Kidney glomerular epithelial cell (primary cell): ENCODE measurements at regions not wholly inside any gene's neighbourhood (a gene's known extent, or its start where the extent isn't known, plus 50 kb on each side); places are given as distances from the start of the nearest gene placed in this dataset.
"Not testable (repeated sequence)": the region's sequence is repeated elsewhere in the genome, so short reads cannot be mapped to it uniquely, and the experiment has no call there.

Experiments used
- DNase-seq: peaks from one replicate; lab custom pipeline; 2025; lab: John Stamatoyannopoulos, UW

DNA sequence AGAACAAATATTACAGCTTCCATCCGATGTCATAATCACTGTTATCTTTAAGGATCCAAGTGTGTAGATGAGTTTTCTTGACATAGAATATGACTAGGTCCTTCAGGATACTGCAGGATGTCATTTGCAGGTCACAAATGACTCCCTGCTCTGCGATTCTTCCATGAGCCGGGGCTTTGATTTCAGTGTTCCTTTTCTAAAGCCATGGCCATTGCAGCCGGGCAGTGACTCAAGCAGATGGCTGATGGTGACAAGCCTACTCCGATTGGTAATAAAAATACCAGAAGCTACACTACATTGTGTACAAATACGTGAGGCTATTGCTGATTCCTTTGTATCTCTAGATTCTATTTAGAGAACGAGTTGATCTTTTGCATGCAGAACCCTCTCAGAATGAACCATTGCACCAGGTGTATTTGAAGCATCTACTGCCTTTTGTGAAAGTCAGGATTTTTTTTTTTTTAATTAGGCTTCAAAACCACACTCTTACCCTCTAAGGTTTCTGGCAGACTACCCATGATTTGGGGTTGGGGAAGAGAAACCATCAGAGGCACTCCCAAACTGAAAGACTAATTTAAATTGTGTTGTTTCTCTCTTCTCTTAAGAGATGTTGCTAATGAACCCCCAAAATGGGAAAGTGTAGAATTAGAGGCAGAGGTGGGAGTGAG lies 271.0 kb upstream of the ADRA1B start:
- DNase-seq, result no peak

DNA sequence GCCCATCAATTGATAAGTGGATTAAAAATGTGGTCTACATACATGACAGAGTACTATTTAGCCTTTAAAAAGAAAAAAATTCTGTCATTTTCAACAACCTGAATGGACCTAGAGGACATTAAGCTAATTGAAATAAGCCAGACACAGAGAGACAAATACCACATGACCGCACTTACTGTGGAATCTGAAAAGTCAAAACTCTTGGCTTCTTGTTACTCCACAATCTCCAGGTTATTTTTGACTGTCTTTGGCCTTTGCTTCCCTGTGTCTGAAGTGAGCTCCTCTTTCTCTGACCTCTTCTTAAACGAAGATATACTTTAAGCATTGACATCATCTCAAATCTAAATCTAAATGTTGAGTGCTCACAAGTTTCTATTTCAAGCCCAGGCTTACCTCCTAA lies 265.5 kb upstream of the ADRA1B start:
- DNase-seq, result no peak

- DNase-seq, result no peak
Observed at GRCh38 chr5:159655757-159656409, 260.4 kb upstream of the ADRA1B start.

- no peak for DNase-seq
Observed at GRCh38 chr5:159657298-159657697, 259.0 kb upstream of the ADRA1B start.

GRCh38 chr5:159657771-159658170 lies 258.5 kb upstream of the ADRA1B start:
- DNase-seq, result no peak

DNA sequence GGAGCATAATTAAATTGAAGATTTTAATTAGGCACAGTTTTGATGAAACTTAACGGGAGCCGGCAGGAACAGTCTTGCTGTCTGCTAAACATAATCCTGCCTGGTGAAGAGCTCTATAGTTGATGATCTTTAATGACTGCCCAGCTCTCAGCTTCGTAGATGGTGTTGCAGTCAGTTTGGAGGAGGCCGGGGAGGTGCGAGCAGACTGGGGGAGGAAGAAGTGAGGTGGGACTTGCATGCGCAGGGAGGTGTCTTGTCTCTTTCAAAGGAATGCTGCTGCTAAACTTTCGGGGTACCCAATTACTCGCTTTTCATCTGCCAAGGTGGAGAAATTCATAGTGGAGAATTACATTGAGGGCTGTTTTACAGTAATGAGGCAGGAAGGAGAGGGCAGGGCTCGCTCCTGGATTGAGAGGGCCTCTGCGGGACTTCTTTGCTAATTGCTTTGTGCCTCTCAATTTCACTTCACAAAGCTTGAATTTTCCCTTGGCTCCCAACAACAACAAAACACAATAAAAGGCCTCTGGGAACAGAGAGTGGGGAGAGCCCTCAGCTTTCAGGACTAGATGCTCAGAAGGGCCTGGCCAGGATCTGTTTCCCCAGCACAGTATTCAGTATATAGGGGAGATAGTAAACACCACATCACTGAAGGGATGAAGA lies 257.9 kb upstream of the ADRA1B start:
- DNase-seq, result no peak

DNA sequence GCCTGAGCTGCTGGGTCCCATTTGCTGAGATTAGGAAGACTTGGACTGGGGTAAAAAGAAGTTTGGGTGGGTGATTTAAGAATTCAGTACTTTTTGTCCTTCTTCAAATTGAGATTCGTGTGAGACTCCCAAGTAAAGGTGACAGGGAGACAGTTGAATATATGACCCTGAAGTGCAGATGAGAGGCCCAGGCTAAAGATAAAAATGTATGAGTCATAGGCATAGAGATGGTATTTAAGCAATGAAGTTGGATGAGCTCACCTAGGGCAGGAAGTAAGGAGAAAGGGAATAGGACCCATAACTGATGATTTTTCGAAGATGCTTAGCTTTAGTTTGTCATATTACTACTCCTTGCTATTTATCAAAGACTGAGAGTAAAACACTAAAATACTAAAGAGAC lies 255.9 kb upstream of the ADRA1B start:
- peak; percentile 33 for DNase-seq

DNA sequence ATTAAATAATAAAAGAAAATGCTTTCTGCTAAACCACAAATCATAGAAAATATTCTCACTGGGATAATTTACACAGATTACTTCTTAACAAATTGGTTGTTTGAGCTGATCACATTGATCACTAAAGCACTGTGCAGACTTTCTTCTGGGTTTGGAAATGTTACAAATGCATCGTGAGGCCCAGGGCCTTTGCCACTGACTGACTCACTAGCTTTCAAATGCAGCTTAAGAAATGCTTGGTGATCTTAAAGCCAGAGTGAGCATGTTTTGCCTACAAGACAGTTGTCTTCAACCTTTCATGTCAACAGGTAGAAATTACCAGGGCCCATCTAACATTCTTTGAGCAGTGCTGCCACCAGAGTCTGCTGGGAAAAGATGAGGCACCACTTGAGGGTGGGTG lies 252.3 kb upstream of the ADRA1B start:
- no peak for DNase-seq

DNA sequence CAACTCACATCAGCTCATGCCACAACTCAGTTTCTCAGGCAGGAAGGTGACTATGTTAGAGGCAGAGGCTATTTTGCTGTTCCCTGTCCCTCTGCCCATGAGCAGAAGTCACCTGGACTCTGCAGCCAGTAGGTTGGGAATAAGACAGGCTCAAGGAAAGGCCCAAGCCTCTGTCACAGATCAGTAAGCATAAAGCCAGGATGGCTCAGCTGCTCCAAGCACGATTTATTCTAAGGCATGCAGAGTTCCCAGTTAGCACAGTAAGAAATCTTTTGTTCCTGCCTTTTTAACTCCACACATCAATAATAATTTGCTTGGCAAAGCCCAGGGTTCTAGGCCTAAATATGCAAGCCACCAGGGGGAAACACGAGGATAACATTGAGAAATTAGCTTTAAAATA lies 249.0 kb upstream of the ADRA1B start:
- peak; percentile 20 for DNase-seq

GRCh38 chr5:159668556-159668955 lies 247.7 kb upstream of the ADRA1B start:
- DNase-seq, result no peak

DNA sequence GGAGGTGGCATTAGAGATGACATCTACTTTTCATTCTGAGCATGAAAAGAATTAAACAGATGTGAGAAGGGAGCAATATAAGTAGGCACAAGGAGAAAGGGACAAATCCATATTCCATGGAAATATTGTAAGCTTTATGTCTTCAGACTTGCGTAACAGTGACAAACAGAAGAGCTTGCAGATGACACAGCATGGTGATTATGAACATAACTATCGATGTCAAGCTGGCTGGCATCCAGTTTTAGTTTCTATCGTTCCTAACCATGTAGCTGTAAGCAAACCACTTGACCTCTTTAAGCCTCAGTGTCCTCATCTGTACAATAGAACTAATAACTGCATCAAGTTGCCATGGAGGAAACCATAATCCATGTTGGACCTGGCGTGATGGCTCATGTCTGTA lies 246.7 kb upstream of the ADRA1B start:
- no peak for DNase-seq

- DNase-seq, result no peak
Observed at GRCh38 chr5:159671886-159672285, 244.4 kb upstream of the ADRA1B start.

DNA sequence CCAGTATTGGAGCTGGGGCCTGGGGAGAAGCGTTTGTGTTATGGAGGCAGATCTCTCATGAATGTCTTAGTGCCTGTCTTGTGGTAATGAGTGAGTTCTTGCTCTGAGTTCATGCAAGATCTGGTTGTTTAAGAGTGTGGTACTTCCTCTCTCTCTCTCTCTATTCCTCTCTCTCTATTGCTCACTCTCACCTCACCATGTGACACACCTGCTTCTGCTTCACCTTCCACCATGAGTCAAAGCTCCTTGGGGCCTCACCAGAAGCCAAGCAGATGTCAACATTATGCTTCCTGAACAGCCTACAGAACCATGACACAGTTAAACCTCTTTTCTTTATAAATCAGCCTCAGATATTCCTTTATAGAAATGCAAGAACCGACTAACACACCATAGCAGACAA lies 242.7 kb upstream of the ADRA1B start:
- DNase-seq, result no peak

DNA sequence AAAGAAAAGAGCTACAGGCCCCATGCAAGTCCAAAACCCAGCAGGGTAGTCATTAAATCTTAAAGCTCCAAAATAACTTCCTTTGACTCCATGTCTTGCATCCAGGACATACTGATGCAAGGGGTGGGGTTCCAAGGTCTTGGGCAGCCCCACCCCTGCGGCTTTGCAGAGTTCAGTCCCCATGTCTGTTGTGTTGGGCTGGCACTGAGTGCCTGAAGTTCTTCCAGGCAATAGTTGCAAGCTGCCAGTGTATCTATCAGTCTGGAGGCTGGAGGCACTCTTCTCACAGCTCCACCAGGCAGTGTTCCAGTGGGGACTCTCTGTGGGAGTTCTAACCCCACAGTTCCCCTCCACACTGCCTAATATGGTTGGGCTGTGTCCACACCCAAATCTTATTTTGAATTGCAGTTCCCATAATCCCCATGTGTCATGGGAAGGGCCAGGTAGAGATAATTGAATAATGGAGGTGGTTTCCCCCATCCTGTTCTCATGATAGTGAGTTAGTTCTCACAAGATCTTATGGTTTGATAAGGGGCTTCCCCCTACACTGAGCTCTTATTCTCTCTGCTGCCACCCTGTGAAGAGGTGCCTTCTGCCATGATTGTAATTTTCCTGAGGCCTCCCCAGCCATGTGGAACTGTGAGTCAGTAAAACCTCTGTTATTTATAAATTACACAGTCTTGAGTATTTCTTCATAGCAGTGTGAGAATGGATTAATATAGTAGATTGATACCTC lies 237.5 kb upstream of the ADRA1B start:
- no peak for DNase-seq

DNA sequence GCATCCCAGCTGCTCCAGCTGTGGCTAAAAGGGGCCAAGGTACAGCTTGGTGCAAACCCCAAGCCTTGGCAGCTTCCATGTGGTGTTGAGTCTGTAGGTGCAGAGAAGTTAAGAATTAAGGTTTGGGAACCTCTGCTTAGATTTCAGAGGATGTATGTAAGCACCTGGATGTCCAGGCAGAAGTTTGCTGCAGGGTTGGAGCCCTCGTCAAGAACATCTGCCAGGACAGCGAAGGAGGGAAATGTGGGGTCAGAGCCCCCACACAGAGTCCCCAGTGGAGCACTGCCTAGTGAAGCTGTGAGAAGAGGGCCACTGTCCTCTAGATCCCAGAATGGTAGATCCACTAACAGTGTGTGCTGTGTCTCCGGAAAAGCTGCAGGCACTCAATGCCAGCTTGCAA lies 236.2 kb upstream of the ADRA1B start:
- DNase-seq, result no peak

DNA sequence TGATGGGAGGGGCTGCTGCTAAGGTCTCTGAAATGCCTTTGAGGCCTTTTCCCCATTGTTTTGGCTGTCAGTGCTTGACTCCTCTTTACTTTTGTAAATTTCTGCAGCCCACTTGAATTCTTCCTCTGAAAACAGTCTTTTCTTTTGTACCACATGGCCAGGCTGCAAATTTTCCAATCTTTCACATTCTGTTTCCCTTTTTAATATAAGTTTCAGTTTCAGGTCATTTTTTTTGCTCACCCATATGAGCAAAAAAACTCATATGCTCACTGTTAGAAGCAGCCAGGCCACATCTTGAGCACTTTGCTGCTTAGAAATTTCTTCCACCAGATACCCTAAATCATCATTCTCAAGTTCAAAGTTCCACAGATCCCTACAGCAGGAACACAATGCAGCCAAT lies 234.6 kb upstream of the ADRA1B start:
- DNase-seq, result no peak

DNA sequence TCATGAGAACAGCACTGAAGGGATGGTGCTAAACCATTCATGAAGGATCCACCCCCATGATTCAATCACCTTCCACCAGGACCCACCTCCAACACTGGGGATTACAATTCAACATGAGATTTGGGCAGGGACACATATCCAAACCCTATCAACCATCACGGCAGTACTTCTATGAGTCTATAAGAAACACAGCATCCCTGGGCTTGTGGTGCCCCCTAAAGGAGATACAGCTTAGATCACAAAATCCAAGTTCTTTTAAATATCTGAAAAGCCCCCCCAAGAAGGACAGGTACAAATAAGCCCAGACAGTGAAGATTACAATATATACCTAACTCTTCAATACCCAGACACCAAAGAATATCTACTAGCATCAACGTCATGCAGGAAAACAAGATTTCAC lies 233.7 kb upstream of the ADRA1B start:
- no peak for DNase-seq

DNA sequence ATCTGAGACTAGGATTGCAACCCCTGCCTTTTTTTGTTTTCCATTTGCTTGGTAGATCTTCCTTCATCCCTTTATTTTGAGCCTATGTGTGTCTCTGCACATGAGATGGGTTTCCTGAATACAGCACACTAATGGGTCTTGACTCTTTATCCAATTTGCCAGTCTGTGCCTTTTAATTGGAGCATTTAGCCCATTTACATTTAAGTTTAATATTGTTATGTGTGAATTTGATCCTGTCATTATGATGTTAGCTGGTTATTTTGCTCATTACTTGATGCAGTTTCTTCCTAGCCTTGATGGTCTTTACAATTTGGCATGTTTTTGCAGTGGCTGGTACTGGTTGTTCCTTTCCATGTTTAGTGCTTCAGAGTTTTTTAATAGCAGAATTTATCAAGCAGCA lies 228.4 kb upstream of the ADRA1B start:
- DNase-seq, result not testable (repeated sequence)

DNA sequence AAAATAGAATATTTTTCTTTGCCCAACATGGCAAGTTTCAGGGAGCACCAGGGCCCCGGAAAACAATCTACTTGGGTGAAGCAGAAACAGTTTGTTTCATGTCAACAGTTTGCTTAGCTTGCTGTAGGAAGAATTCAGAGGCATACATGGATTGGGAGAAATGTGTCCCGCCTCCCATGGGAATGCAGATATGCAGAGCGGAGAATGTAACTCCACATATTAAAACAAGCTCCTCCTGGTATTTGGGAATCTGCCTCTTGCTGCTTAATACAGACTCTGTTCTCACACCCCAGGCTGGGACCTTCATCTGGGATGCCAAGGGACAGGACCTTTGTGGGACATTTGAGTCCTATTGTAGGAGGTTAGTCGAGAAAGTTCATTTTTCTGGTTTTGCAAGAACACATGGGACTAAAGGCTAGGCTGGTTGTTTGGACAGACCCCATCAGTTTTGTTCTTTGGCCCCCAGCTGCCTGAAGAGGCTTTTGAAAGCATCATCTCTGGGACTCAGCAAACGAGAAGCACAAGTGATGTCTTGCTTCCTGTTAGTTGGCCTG lies 220.5 kb upstream of the ADRA1B start:
- DNase-seq, result no peak

GRCh38 chr5:159697530-159697929 lies 218.8 kb upstream of the ADRA1B start:
- DNase-seq, result peak; percentile 0

DNA sequence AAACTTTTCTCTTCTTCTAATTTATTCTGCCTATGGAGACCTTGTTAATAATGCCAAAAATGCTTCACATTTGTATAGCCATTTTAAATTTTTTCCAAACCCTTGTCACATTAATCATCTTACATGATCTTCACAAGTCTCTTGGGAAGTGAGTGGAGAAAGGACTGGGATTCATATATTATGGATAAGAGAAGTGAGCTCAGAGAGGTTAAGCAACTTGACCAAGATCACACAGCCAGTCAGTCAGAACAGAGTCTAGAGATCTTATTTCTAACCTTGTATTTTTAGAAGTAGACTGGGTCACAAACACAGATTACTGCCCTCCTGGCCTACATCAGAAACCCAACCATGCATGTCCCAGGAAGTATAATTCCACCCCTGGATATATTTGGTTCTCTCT lies 218.0 kb upstream of the ADRA1B start:
- no peak for DNase-seq

GRCh38 chr5:159700016-159700415 lies 216.3 kb upstream of the ADRA1B start:
- no peak for DNase-seq

DNA sequence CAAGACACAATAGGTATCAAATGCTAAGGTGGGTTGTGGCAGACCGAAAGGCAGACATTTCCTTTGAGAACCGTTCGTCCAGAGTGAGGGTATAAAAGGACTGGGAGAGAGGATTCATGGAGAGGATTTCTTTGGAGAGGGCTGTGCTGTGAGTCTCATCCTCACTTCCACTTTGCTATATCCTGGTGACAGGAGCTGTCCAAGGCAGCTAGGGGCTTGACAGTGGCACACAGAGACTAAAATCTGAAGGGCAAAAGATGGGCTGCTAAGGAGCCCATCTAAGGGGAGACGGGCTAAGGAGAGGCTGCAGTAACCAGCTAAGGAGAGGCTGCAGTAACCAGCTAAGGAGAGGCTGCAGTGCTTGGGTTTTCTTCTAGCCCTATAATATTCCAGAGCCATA lies 214.0 kb upstream of the ADRA1B start:
- no peak for DNase-seq
